GM03348 (cell line): ENCODE measurements at regions not wholly inside any gene's neighbourhood (a gene's known extent, or its start where the extent isn't known, plus 50 kb on each side); places are given as distances from the start of the nearest gene placed in this dataset.
"Not testable (repeated sequence)": the region's sequence is repeated elsewhere in the genome, so short reads cannot be mapped to it uniquely, and the experiment has no call there.

Source experiments
- DNase-seq: peaks from one replicate; pipeline ENCODE4 v3.0.0; 2012; ENCODE audit warnings: low spot score

DNA sequence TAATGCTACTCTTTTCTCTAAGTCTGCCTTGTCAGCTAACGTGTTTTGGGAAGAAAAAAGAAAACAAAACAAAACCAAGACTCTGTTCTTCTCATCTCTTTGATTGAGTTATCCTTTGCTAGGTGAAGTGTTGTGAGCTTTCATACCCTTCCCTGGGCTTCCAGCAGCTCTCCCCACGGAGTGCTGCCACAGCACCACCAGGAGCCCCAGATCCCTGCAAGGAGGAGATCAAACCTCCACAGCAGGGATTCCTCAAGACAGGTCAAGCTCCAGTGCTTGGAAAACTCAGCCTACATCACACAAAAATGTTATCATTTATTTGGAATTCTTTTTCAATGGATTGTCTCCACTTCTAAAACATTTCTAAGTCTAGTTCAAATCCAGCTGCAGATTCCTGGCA lies 1981.9 kb upstream of the TENM3 start:
- DNase-seq: no peak

GRCh38 chr4:180280076-180280475 lies 1963.1 kb upstream of the TENM3 start:
- no peak for DNase-seq

DNA sequence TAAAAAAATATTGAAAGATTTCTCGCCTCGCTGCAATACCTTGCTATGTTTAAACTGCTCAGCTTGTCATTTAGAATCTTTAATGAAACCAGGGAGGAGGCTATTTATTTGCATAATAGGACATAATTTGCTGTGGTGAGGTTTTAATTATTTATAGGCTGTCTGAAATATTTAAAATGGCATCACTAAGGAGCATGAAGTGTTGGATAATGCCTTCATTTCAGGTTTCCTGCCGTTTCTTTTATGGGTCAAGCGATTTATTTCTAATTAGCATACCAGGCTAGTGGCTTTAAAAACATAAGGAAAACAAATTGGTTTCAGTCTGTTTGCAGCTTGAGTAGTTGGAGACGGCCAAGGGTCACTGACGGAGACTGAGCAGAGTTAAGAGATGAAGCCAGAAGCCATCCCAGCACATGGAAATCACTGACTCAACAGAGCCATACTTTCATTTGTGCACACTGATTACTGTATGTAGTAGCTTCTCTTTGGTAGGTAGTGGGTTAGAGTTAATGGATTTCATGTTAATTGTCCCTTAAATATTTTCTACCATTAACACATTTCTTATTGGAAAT lies 1962.4 kb upstream of the TENM3 start:
- DNase-seq: no peak

DNA sequence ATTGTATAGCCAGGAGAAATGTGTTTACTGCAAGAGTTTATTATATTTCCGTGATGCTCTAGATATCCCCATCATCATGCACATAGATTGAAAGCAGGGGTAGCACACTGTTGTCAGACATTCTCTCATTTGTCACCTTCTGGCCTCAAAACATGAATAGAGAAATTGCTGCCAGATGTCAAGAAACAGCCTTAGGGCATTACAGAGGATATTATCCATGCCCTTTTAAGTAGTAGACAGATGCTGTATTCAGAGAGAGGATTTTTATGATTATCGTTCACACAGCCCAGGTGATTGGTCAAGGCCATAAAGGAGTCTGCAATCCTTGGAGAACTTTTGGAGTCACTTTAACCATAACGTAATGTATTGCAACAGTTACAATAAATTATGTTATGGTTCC lies 1961.5 kb upstream of the TENM3 start:
- DNase-seq: no peak

DNA sequence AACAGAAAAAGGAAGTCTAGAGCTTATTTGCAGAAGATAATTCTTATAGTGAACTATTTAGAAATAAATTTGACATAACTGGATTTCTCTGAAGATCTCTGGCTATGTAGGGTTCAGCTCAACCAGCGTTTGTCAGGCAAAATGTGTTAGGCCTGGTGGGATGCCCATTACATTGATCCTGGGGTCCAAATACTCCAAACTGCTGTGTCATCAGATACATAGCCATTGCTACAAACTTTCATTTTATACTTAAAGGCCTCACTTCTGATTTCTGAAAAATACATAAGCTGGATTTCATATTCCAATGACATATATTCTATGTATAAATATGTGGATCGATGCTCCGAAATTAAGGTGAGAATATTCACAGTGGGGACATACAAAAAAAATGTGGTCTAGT lies 1958.9 kb upstream of the TENM3 start:
- no peak for DNase-seq

DNA sequence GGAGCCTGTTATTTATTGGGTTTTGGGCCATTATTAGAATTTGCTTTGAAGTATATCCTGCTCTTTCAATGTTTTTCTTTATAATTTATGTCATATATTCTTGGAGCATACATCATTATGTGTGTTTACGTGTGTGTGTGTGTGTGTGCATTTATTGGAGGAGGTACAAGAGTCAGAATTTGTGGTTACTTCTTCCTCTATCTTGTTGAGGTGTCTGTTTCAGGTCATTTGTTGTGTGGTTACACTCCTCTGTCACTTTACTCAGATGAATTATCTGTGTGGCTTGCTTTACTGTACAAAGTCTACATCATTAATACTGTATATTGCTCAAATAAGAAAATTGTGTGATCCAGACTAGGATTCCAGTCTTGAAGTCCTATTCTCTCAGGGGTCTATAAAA lies 1957.4 kb upstream of the TENM3 start:
- DNase-seq: no peak

DNA sequence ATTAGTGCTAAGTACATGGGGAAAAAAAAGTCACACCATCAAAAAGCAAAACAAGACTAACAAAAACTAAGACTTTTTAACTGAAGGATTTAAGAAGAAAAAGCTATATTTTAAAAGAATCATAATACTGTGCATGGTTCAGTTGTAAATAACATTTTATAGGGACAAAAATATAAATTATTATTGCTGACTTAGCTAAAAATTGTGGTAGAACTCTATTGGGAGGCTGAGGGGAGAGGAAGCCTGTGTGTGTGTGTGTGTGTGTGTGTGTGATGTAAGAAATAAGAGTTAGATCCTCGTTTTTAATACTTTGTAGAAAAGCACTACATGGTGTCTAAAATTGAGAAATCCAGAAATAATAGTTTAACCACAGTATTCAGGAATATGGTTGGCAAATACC lies 1950.9 kb upstream of the TENM3 start:
- no peak for DNase-seq

DNA sequence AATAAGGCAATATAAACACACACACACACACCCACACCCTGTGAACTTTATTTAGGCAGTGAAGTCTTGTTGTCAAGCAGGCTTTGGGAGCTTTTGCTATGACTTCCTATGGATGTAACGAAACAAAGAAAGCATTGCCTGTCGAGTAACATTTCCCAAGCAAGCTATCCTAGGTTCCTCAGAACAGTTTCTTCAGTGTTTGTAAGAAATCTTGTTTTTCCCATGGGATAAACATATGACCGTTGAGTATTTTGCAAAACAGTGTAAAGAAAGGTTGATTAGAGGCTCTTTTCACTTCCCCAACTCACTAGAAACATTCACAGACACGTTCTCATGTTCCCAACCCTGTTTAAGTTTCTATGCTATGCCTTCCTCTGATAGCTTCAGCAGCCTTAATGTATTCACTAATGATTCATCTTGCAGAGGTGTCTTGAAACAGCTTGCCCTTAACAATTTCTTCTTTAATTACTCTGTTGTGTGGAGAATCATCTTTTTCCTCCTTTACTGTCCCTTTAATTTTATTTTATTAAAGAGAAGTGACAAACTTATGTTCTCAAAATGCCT lies 1947.1 kb upstream of the TENM3 start:
- no peak for DNase-seq

- DNase-seq: no peak
Observed at GRCh38 chr4:180304321-180304720, 1938.9 kb upstream of the TENM3 start.

DNA sequence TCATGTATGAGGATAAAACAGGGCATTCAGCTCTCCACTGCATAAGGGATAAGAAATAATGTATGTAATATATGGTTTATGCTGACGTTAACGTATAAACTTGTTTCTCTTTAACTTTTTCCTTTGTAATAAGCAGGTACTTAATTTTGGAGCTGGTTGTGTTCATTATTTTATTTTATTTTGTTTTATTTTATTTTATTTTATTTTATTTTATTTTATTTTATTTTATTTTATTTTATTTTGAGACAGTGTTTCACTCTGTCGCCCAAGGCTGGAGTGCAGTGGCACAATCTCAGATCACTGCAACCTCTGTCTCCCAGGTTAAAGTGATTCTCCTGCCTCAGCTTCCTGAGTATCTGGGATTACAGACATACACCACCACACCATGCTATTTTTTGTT lies 1932.6 kb upstream of the TENM3 start:
- DNase-seq: no peak

- DNase-seq: no peak
Observed at GRCh38 chr4:180314972-180315371, 1928.2 kb upstream of the TENM3 start.

GRCh38 chr4:180330521-180330920 lies 1912.7 kb upstream of the TENM3 start:
- DNase-seq: no peak

GRCh38 chr4:180333162-180333561 lies 1910.0 kb upstream of the TENM3 start:
- no peak for DNase-seq

DNA sequence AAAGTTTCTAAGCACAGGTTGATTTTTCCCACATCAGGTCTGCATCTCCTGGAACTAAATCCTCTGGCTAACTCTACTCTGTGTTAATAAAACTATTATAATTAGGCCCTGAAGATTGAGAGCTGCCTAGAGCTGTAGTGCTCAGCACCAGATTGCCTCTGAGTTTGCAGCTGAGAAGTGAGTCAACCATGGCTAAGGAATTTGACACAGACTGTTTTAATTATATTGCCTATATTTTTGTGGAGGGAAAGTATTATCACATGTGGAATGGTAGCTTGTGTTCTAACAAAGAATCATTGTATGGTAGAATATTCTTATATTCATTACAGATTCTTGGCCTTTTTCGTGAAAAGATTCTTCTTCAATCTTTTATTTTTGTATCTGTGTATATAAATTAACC lies 1907.6 kb upstream of the TENM3 start:
- DNase-seq: no peak

GRCh38 chr4:180336494-180337090 lies 1906.6 kb upstream of the TENM3 start:
- DNase-seq: no peak

- DNase-seq: no peak
Observed at GRCh38 chr4:180341926-180342325, 1901.3 kb upstream of the TENM3 start.

DNA sequence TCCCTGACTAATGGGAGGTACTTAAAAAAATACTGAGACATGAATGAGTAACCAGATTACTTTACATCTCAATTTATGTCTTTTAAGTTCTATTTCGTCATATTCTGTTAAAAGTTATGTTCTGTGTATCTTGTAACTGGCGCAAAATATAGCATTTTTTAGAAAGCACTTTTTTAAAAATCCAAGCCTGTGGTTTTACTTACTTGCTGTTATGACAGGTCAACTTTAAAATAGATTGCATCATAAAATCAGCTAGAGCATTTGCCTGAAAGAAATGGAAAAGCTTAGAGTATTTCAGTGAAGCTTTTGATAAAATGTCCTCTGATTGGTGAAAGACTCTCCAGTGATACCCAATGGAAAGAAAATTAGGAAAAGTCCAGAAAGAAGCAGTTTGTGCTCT lies 1892.3 kb upstream of the TENM3 start:
- no peak for DNase-seq

- DNase-seq: no peak
Observed at GRCh38 chr4:180356766-180357165, 1886.4 kb upstream of the TENM3 start.

DNA sequence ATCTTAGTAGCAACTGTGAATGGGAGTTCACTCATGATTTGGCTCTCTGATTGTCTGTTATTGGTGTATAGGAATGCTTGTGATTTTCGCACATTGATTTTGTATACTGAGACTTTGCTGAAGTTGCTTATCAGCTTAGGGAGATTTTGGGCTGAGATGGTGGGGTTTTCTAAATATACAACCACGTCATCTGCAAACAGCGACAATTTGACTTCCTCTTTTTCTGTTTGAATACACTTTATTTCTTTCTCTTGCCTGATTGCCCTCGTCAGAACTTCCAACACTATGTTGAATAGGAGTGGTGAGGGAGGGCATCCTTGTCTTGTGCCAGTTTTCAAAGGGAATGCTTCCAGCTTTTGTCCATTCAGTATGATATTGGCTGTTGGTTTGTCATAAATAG lies 1883.1 kb upstream of the TENM3 start:
- DNase-seq: not testable (repeated sequence)

- DNase-seq: no peak
Observed at GRCh38 chr4:180363815-180364214, 1879.4 kb upstream of the TENM3 start.

DNA sequence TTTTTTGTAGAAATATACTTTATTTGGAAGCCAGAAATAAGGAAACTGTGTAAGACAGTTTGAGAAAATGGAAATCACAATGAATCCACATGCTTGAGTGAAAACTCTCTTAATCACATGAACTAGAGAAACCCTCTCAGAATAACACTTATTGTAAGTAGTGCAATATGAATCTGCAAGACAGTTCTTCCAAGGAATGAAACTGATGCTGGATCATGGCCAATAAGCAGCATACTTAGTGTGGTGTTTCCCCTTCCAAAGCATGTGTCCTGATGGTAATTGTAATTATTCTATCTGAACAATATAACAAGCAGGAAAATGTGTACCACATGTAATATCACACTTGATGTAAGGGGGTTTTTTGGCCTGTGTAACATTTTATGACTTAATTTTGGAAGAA lies 1870.5 kb upstream of the TENM3 start:
- no peak for DNase-seq

- DNase-seq: no peak
Observed at GRCh38 chr4:180377741-180378140, 1865.5 kb upstream of the TENM3 start.

DNA sequence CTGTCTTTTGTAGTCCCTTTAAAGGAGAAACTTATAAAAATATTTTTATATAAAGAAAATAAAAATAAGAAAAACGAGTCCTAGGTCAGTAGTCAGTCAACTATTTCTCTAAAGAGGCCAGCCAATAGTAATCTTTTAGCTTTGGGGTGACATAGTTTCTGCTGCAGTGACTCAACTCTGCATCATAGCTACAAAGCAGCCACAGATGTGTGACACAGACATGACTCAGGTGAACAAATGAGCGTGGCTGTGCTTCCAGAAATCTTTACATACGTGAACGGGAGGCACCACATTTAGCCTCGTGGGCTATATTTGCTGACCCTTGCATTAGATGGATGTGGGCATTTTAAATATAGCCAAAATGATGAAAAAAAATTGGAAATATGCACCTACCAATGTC lies 1862.5 kb upstream of the TENM3 start:
- no peak for DNase-seq

GRCh38 chr4:180391613-180392012 lies 1851.6 kb upstream of the TENM3 start:
- no peak for DNase-seq
